DMS53 (cell line): ENCODE measurements at regions not wholly inside any gene's neighbourhood (a gene's known extent, or its start where the extent isn't known, plus 50 kb on each side); places are given as distances from the start of the nearest gene placed in this dataset.
A peak's percentile ranks its signal among the peaks of the same experiment; 100 is the strongest.
"Not testable (repeated sequence)": the region's sequence is repeated elsewhere in the genome, so short reads cannot be mapped to it uniquely, and the experiment has no call there.

ENCODE experiments used
- DNase-seq: peaks from one replicate; lab custom pipeline; 2025; lab: John Stamatoyannopoulos, UW

DNA sequence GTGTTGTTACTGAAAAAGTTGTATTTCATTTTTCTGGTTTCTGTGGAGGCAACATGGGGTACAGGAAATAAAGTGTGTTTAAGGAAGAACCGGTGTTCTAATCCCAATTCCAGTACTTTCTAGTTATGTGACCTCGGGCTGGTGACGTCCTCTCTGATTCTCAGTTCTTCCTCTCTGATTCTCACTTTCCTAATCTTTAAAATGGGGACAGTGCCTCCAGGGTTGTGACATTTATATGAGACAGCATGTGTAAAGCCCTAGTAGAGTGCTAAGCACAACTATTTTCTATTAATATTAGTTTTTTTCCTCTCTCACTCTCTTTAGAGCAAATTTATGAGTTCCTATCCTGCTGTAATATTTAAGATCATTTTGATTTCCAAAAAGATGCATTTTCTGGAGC is 50.9 kb upstream of the PTPDC1 start:
- no peak for DNase-seq

DNA sequence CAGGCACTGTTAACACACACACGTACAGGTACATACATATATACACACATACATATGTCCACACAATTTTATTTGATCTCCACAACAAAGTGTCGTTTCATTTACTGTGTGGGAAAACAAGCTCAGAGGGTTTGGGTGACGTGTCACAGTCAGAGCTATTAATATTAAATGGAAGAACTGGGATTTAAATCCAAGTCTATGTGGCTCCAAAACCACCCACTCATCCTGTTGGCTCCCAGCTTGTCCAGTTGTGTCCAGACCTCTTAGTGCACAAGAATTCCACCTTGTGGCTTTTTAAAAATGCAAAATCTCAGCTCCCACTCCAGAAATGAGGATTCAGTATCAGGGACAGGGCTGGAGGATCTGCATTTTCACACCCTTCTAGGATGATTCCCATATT is 52.3 kb upstream of the PTPDC1 start:
- no peak for DNase-seq

DNA sequence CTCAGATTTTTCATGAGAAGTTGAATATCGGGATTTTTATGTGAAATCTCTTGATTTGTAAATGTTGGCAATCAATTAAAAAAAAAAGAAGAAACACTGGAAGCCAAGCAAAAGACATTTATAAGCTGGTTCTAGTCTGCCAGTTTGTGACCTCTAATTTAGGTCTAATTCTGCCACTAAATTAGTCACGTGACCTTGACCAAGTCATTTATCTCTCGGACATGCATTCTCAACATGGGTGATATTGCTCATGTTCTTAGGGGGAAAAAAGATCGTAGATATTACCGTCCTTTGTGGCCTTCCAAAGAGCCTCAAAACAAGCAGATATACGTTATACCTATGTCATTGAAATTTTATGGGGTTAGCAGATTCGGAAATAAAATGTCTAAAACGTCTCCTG is 52.9 kb upstream of the PTPDC1 start:
- DNase-seq: peak; percentile 24

DNA sequence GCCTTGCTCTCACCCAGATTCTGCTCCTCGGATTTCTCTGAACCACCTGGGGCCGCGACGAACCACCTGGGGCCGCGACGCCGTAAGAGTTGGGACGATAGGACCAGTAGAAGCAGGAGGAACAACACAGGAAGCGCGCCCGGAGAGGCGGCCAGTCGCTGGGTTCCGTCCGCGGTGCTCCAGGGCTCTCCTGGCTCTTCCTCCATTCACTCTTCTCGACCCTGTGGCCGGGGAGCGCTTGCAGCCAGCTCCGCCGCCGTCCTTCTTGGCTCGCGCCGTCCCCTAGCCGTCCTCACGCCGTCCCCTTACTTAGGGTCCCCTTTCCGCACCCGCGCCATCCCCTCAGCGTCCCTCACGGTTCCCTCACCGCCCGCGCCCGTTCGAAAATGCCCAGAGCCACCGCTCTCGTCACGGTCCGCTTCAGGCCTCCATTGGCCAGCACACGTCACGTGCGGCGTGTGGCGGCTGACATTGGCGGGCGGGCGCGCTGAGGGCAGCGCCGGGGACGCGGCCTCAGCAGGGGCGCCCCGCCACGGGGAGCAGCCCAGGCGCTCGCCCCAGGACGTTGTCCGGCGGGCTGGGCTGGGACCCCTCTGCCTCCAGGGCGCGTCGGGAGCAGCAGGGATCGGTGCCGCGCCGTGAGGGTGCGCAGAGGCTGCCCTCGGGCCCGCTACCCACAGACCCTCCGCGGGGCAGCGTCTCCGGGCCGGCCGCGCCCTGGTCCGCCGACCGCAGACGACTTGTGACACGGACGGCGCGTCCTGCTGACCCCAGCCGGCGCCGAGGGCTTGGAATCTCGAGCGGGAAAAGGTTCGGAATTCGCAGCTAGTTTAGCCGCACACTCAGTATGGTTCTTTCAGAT is 53.7 kb upstream of the PTPDC1 start:
- DNase-seq: peak; percentile 91

DNA sequence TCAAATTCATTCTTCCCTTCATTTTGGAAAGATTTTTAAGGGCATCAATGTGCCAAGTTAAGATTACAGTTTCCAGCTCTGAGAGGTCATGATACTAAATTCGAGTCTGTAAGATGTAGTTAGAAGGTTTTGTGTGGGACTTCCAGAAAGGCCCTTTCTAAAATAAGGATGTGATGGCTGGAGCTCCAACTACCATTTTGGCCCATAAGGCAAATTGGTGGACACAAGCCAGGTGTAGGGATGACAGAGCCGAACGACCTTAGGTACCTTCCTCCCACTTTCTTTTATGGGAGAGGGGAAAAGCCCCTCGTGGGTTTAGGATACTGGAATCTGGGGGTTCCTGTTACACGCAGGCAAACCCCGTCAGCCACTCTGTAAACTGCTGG is 54.3 kb upstream of the PTPDC1 start:
- DNase-seq: no peak

DNA sequence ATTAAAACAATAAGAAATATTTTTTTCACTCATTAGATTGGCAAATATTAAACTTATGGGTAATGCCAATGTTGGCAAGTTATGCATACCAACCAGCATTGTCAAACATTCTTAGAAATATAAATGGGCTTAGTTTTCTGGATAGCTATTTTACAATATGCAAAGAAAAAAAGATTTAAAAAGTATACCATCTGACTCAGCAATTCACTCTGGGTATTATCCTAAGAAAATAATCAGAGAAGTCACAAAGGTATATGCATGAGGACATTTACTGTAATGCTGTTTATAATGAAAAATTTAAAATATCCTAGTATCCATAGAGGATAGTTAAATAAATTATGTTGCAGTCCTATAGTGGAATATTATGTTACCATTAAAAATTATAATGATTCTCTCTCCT is 57.4 kb upstream of the PTPDC1 start:
- DNase-seq: no peak

DNA sequence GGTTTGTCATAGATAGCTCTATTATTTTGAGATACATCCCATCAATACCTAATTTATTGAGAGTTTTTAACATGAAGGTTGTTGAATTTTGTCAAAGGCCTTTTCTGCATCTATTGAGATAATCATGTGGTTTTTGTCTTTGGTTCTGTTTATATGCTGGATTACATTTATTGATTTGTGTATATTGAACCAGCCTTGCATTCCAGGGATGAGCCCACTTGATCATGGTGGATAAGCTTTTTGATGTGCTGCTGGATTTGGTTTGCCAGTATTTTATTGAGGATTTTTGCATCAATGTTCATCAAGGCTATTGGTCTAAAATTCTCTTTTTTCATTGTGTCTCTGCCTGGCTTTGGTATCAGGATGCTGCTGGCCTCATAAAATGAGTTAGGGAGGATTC is 61.8 kb upstream of the PTPDC1 start:
- DNase-seq: not testable (repeated sequence)

DNA sequence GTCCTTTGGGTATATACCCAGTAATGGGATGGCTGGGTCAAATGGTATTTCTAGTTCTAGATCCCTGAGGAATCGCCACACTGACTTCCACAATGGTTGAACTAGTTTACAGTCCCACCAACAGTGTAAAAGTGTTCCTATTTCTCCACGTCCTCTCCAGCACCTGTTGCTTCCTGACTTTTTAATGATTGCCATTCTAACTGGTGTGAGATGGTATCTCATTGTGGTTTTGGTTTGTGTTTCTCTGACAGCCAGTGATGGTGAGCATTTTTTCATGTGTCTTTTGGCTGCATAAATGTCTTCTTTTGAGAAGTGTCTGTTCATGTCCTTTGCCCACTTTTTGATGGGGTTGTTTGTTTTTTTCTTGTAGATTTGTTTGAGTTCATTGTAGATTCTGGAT is 63.4 kb upstream of the PTPDC1 start:
- not testable (repeated sequence) for DNase-seq

DNA sequence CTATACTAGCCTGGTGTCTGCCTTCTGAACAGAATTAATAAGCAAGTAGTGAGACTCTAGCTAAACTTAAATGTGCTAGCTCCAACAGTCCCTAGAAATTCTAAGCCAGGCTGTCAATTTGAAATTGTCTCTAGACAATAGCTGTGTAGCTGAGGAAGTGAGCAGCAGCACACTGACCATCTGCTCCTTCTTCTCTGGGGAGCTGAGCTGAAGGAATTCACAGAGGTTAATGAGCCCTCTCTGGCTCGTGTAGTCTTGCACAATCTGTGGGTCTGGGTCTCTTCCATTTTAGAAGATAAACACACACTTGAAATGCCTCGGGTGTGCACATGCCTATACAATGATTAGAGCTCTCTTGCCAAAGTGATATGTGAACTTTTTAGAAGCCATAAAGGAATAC is 63.5 kb upstream of the BARX1 start:
- DNase-seq: no peak

DNA sequence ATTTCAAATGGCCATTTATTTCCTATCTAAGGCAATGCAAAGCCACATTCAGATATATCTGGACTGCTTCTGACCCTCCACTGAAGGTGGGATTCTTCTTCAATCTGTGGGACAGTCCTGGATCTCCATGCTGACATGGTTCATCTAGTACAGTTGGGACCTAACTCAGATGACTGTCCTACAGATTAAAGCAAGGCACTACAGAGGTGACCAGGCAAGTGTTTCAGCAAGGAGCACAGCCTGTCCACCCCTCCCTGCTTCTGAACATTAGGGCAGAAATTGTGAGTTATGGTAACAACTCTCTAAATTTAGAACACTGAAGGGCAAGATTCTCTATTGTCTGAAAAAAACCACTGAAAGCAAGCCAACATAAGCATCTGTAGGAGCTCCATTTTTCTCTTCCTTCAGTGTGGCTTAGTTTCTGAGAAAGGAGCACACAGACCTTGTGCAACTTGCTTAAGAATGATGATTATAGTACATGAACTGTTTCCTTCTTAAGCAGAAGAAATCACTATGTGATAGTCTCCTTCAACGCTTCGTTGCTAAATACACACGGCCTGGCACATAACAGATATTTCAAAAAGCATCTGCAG is 62.9 kb upstream of the BARX1 start:
- no peak for DNase-seq

DNA sequence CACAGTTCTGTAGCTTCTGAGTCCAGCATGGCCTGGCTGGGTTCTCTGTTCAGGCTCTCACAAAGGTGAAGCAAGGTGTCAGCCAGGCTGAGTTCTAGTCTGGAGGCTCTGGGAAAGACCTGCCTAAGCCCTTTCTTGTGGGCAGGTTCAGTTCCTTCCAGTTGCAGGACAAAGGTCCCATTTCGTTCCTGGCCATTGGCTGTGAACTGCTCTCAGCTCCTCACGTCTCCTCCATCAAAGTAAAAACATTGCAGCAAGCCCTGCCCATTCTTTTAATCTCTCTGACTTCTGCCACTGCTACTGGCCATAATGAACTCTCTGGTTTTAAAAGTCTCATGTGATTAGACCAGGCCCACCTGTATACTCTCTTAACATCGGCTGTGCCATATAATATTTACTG is 61.6 kb upstream of the BARX1 start:
- no peak for DNase-seq

DNA sequence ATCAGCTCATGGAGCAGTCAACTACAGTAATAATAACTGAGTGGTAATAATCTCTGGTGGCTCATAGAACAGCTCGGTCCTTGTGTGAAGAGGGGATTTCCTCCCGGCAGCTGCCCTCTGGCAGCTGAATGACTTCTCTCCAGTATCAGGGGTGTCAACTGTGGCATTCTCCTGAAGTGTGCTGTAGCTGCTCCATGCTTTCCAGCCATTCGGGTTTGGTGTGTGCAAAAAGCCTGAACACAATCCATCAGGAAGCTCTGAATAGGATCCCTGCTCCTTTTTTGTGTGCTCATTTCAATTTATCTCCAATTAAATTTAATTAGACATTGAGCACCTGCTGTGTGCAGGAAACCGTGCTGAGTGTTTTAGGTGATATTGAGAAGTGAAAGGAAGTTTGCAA is 59.8 kb upstream of the BARX1 start:
- peak; percentile 43 for DNase-seq

DNA sequence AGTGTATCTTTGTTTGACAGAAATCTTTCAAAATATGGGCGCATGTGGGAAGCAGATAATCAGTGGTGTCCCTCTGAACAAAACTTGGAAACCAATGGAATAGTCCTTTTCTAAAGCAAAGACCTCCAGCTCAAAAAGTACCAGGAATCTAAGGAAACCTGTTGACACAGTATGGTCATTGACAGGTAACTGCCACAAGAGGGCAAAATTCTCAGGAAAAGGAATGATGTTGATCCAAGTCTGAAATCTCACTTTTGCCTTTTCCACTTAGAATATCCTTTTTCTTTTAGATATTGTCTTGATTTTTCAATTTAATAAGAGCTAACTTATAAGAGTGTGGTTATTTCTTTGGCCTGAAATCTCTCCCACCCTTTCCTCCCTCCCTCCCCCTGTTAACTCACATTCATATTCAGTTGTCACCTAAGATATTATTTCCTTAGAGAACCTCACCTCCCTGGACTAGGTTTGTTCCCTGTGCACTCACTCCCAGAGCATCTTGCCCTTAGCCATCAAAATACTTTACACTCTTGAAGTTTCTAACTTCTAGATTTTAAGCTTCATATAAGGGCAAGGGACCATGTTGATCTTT is 59.0 kb upstream of the BARX1 start:
- peak; percentile 67 for DNase-seq

DNA sequence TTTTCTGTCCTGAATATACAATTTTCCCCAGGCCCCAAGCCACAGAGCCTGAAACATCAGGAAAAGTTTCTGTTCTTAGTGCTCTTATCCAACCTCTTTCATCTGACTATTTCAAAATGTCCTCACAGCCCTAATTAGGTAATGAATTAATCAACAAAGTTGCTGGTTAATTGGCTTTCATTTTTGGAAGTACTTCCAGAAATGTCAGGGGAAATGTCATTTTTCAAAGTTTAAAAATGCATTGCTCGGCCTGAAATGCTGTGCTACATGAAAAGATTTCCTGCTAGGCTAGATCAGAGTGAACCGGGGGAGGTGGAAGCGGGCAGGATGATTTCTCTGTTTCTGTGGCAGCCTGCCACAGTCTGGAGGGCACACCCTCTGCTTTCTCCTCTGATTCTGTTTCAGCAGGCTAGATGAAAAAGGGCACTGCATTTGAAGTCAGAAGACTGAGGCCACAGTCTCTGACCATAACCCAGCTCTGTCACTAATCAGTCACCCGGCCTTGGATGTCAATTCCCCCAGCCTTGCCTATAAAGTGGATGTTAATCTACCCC is 55.9 kb upstream of the BARX1 start:
- DNase-seq: no peak

DNA sequence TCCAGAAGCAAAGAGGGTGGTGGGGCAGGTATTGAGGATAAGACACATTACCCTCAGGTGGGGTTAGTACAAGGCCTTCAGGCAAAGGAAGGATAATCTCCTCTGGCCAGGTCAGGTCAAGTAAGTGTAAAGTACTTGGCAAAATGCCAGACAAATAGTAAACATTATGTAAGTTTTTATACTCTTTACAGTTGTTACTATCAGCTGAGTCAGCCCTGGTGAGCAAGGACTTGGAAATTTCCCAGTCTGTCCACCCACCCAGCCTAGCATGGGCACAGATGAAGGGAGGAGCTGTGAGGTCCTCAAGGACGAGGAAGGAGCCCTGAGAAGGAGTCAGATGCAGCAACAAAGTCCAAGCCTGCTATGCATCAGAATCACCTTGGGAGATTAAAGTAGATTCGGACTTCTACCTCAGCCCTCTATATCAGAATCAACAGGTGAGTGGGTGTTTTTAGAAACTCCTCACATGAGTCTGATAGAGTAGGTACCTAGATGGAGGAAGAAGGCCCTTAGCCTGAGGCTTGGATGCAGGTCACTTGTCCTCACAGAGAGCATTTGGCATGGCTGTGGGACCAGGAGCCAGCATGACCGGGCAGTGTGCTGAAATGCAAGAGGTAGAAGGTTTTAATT is 50.2 kb upstream of the BARX1 start:
- no peak for DNase-seq
